ENCODE measurements at regions not wholly inside any gene's neighbourhood (a gene's known extent, or its start where the extent isn't known, plus 50 kb on each side); places are given as distances from the start of the nearest gene placed in this dataset.

GRCh38 chr13:109275139-109275745 lies 511.1 kb downstream of the IRS2 start:
- Mint-ChIP-seq H3K9me3 (peaks cover 5% of the 10 kb centered on the region), H3K36me3 (ENCODE audit: low read depth) (no peaks in the 10 kb centered on the region), H3K4me3 (no peak overlapping the region), H3K4me1 (peaks cover 18% of the 10 kb centered on the region), H3K27me3 (ENCODE audit: low read depth) (no peaks in the 10 kb centered on the region), H3K27ac (ENCODE audit: unreplicated experiment) (no peak overlapping the region)
- no peak for TF ChIP-seq CTCF (conservative IDR thresholded peaks at IDR 0.05)
- no peak for DNase-seq (ENCODE audit: low read depth, low spot score)

GRCh38 chr13:109274188-109274821 lies 512.1 kb downstream of the IRS2 start:
- no peaks in the 10 kb centered on the region for H3K36me3 Mint-ChIP-seq (ENCODE audit: low read depth)
- H3K27me3 Mint-ChIP-seq (ENCODE audit: low read depth), result no peaks in the 10 kb centered on the region
- peaks cover 18% of the 10 kb centered on the region for H3K4me1 Mint-ChIP-seq
- TF ChIP-seq CTCF (conservative IDR thresholded peaks at IDR 0.05), result no peak
- no peak overlapping the region for H3K27ac Mint-ChIP-seq (ENCODE audit: unreplicated experiment)
- no peak for DNase-seq (ENCODE audit: low read depth, low spot score)
- no peak overlapping the region for H3K4me3 Mint-ChIP-seq
- peaks cover 3% of the 10 kb centered on the region for H3K9me3 Mint-ChIP-seq

GRCh38 chr13:109273326-109273751 lies 513.0 kb downstream of the IRS2 start:
- DNase-seq (ENCODE audit: low read depth, low spot score), result no peak
- Mint-ChIP-seq H3K27ac (ENCODE audit: unreplicated experiment) (no peak overlapping the region), H3K4me3 (no peak overlapping the region), H3K4me1 (peaks cover 18% of the 10 kb centered on the region), H3K27me3 (ENCODE audit: low read depth) (no peaks in the 10 kb centered on the region), H3K36me3 (ENCODE audit: low read depth) (no peaks in the 10 kb centered on the region), H3K9me3 (peaks cover 3% of the 10 kb centered on the region)
- TF ChIP-seq CTCF (conservative IDR thresholded peaks at IDR 0.05), result no peak

GRCh38 chr13:109272595-109273325 lies 513.6 kb downstream of the IRS2 start:
- peaks cover 18% of the 10 kb centered on the region for H3K4me1 Mint-ChIP-seq
- H3K36me3 Mint-ChIP-seq (ENCODE audit: low read depth), result no peaks in the 10 kb centered on the region
- H3K27ac Mint-ChIP-seq (ENCODE audit: unreplicated experiment), result no peak overlapping the region
- TF ChIP-seq CTCF (conservative IDR thresholded peaks at IDR 0.05), result no peak
- H3K27me3 Mint-ChIP-seq (ENCODE audit: low read depth), result no peaks in the 10 kb centered on the region
- no peak for DNase-seq (ENCODE audit: low read depth, low spot score)
- H3K4me3 Mint-ChIP-seq, result no peak overlapping the region
- H3K9me3 Mint-ChIP-seq, result no peaks in the 10 kb centered on the region

GRCh38 chr13:109271555-109272541 lies 514.5 kb downstream of the IRS2 start:
- DNase-seq (ENCODE audit: low read depth, low spot score), result no peak
- Mint-ChIP-seq H3K4me1 (peaks cover 18% of the 10 kb centered on the region), H3K27me3 (ENCODE audit: low read depth) (no peaks in the 10 kb centered on the region), H3K9me3 (no peaks in the 10 kb centered on the region), H3K36me3 (ENCODE audit: low read depth) (no peaks in the 10 kb centered on the region), H3K4me3 (no peak overlapping the region), H3K27ac (ENCODE audit: unreplicated experiment) (no peak overlapping the region)
- TF ChIP-seq CTCF (conservative IDR thresholded peaks at IDR 0.05), result no peak

Data from neural crest cell (in vitro differentiated cells).